SK-N-SH (cell line): ENCODE measurements at regions not wholly inside any gene's neighbourhood (a gene's known extent, or its start where the extent isn't known, plus 50 kb on each side); places are given as distances from the start of the nearest gene placed in this dataset.

ENCODE experiments used
- CTCF ChIP-seq: fragments of 200-600 bp; sonication (generic); IDR thresholded peaks from 2 replicates; pipeline ENCODE4 v1.6.1; 2017; ENCODE audit warnings: antibody characterized with exemption, mild to moderate bottlenecking, moderate library complexity
- EP300 ChIP-seq, 2 experiments: IDR thresholded peaks; 2 replicates each; pipeline versions ENCODE4 v1.4.0 to v1.6.1; 2012; ENCODE audit warnings: borderline replicate concordance in 1 of 2, low read depth in 1 of 2, low read length in 1 of 2
- EZH2phosphoT487 ChIP-seq: fragments of 200-600 bp; sonication (generic); IDR thresholded peaks from 2 replicates; pipeline ENCODE4 v1.6.1; 2017; ENCODE audit warnings: low read depth, mixed run types, mild to moderate bottlenecking, antibody characterized with exemption, moderate library complexity, borderline replicate concordance
- GABPA ChIP-seq: IDR thresholded peaks from 2 replicates; pipeline ENCODE4 v1.4.0; 2012; ENCODE audit warnings: low read depth, mild to moderate bottlenecking
- JUND ChIP-seq: IDR thresholded peaks from 2 replicates; pipeline ENCODE4 v1.4.0; 2012
- MXI1 ChIP-seq: IDR thresholded peaks from 2 replicates; pipeline ENCODE4 v1.6.1; 2012; ENCODE audit warnings: mild to moderate bottlenecking, low read depth, low read length, improper control_type of control experiment
- NRF1 ChIP-seq: IDR thresholded peaks from 2 replicates; pipeline ENCODE4 v1.6.1; 2012; ENCODE audit warnings: low read depth, mild to moderate bottlenecking, low read length
- PBX3 ChIP-seq: IDR thresholded peaks from 2 replicates; pipeline ENCODE4; 2012
- POLR2AphosphoS5 ChIP-seq: IDR thresholded peaks from 2 replicates; pipeline ENCODE4 v1.6.1; 2012; ENCODE audit warnings: low read depth, low read length
- RCOR1 ChIP-seq: fragments of 150-350 bp; IDR thresholded peaks from 2 replicates; pipeline ENCODE4 v1.6.1; 2017; ENCODE audit warnings: antibody characterized with exemption, low read length
- REST ChIP-seq: IDR thresholded peaks from 2 replicates; pipeline ENCODE4 v1.6.1; 2012; ENCODE audit warnings: mild to moderate bottlenecking, low read depth, low read length, moderate library complexity
- TEAD4 ChIP-seq: IDR thresholded peaks from 2 replicates; pipeline ENCODE4 v1.4.0; 2012; ENCODE audit warnings: mild to moderate bottlenecking, borderline replicate concordance; ENCODE audit not compliant: insufficient read depth
- USF2 ChIP-seq: fragments of 150-350 bp; IDR thresholded peaks from 2 replicates; pipeline ENCODE4 v1.6.1; 2017; ENCODE audit warnings: antibody characterized with exemption, low read length, low read depth, borderline replicate concordance

- no peak for TF ChIP-seq CTCF
- no peak for TF ChIP-seq EP300 (IDR thresholded peaks at IDR 0.05; ENCODE audit: borderline replicate concordance in 1 of 2, low read depth in 1 of 2, low read length in 1 of 2)
- TF ChIP-seq TEAD4 = no peak
- TF ChIP-seq RCOR1 = no peak
- no peak for TF ChIP-seq EZH2phosphoT487
- no peak for TF ChIP-seq NRF1
- no peak for TF ChIP-seq MXI1
- no peak for TF ChIP-seq REST
- TF ChIP-seq POLR2AphosphoS5 = no peak
- no peak for TF ChIP-seq USF2
- no peak for TF ChIP-seq GABPA
- TF ChIP-seq PBX3 = no peak
- TF ChIP-seq JUND = no peak
Measured at GRCh38 chr12:124477107-124477915, 90.1 kb downstream of the NCOR2 start.
